ENCODE measurements at regions not wholly inside any gene's neighbourhood (a gene's known extent, or its start where the extent isn't known, plus 50 kb on each side); places are given as distances from the start of the nearest gene placed in this dataset.
"Not testable (repeated sequence)": the region's sequence is repeated elsewhere in the genome, so short reads cannot be mapped to it uniquely, and the experiment has no call there.

GRCh38 chr15:81828135-81828534 lies 217.7 kb downstream of the MEX3B start:
- no peak for DNase-seq (ENCODE audit: low read depth in 1 of 2, low spot score in 1 of 2)

DNA sequence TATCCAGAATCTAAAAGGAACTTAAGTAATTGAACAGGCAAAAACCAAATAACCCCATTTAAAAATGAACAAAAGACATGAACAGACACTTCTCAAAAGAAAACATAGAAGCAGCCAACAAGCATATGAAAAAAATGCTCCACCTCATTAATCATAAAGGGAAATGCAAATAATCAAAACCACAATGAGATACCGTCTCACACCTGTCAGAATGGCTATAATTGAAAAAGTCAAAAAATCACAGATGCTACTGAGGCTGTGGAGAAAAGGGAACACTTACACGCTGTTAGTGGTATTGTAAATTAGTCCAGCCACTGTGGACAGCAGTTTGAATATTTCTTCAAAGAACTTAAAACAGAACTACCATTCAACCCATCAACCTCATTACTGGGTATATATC lies 220.7 kb downstream of the MEX3B start:
- DNase-seq (ENCODE audit: low read depth in 1 of 2, low spot score in 1 of 2), result no peak

DNA sequence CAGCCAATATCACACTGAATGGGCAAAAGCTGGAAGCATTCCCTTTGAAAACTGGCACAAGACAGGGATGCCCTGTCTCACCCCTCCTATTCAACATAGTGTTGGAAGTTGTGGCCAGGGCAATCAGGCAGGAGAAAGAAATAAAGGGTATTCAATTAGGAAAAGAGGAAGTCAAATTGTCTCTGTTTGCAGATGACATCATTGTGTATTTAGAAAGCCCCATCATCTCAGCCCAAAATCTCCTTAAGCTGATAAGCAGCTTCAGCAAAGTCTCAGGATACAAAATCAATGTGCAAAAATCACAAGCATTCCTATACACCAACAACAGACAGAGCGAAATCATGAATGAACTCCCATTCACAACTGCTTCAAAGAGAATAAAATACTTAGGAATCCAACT lies 223.2 kb downstream of the MEX3B start:
- not testable (repeated sequence) for DNase-seq (ENCODE audit: low read depth in 1 of 2, low spot score in 1 of 2)

DNA sequence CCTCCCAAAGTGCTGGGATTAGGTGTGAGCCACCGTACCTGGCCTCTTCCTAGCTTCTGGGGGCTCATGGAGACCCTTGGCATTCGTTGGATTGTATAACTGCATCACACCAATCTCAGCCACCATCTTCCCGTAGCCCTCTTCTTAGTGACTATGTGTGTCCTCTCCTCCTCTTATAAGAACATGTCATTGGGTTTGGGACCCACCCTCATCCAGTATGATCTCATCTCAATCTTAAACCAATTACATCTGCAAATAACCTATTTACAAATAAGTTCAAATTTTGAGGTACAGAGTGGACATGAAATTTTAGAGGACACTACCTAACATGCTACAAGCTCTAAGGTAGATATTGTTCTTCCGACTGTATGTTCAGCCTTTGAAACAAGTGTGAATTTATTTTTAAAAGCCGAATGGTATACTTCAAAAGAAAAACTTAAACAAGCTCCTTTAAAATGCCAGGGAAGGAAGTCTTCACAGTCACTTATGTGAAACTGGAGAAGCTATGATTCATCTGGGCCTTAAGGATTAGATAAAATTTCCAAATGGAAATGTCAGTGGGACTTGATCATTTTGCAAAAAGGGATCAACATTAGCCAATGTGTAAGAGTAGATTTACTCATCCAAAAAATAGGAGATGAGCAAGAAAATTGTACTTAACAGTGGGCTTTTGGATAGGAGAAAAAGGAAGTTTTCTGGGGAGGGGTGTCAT lies 225.7 kb downstream of the MEX3B start:
- no peak for DNase-seq (ENCODE audit: low read depth in 1 of 2, low spot score in 1 of 2)

GRCh38 chr15:81814882-81815455 lies 230.8 kb downstream of the MEX3B start:
- DNase-seq (ENCODE audit: low read depth in 1 of 2, low spot score in 1 of 2), result no peak

- DNase-seq (ENCODE audit: low read depth in 1 of 2, low spot score in 1 of 2), result no peak
These were observed 232.6 kb downstream of the MEX3B start for GRCh38 chr15:81813215-81813614.

DNA sequence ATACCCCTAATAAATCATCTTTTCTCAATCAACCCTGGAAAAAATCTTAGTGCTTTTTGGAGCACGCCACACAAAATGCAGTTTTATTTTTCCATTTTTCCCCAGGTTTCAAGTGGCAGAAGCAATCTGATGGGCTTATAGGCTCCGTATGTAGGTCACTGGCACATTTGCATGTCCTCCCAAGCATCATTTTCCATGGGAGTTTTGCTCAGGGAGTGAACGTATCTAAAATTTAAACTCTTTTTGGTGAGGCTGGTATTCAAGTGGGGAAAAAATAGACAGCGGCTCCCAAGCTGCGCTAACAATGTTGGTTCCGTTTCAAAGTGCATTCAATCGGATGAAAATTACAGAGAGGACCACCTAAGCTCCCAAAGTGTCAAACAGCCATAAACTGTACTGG lies 233.4 kb downstream of the MEX3B start:
- DNase-seq (ENCODE audit: low read depth in 1 of 2, low spot score in 1 of 2), result no peak

GRCh38 chr15:81811736-81812135 lies 234.1 kb downstream of the MEX3B start:
- no peak for DNase-seq (ENCODE audit: low read depth in 1 of 2, low spot score in 1 of 2)

GRCh38 chr15:81809543-81809942 lies 236.3 kb downstream of the MEX3B start:
- DNase-seq (ENCODE audit: low read depth in 1 of 2, low spot score in 1 of 2), result no peak

DNA sequence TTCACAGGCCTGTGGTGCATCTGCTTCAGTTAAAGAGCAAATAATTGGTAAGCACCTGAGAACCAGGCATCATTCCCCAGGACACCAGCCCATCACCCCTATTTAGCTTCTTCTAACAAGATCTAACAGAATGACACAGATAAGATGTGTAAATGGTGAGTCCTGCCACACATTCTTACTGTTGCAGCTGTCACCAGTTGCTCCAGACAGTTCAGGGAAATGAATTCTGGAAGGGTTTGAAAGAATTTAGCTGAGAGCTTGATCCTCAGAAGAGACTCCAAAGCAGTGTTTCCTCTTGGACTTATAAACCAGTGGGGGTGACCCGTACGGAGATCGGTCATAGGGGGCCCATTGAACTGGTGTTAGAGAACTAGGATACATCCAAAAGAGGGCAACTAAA lies 238.0 kb downstream of the MEX3B start:
- DNase-seq (ENCODE audit: low read depth in 1 of 2, low spot score in 1 of 2), result no peak

DNA sequence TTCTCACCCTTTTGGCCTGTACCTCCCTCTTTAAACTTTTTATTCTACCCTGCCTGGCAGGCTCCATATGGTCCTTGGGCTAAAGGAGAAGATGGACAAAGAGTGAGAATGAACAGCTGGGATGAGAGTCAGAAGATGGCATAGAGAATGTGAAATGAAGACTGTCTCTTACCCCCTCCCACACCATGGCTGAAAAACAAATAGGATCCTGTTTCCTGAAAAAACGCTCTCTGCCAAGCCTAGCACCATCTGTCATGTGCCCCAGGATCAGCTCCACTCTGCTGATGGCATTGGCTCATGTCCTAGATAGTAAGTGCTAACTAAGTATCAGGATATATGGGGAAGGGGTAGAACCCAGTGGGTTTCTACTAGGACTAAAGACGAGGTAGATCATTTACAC lies 238.6 kb downstream of the MEX3B start:
- no peak for DNase-seq (ENCODE audit: low read depth in 1 of 2, low spot score in 1 of 2)

DNA sequence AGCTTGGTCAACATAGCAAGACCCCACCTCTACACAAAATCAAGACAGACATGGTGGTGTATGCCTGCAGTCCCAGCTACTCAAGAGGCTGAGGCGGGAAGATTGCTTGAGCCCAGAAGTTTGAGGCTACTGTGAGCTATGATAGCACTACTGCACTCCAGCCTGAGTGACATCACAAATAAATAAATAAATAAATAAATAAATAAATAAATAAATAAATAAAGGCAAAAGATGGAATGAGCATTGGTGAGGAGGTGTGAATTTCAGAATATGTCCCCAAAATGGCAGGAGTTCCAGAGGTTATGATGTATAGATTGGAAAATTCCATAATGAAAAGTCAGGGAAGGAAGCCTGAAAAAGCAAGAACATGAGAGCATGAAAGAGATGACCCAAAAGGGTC lies 249.9 kb downstream of the MEX3B start:
- no peak for DNase-seq (ENCODE audit: low read depth in 1 of 2, low spot score in 1 of 2)

- no peak for DNase-seq (ENCODE audit: low read depth in 1 of 2, low spot score in 1 of 2)
These were observed 253.2 kb downstream of the MEX3B start for GRCh38 chr15:81792646-81793045.

DNA sequence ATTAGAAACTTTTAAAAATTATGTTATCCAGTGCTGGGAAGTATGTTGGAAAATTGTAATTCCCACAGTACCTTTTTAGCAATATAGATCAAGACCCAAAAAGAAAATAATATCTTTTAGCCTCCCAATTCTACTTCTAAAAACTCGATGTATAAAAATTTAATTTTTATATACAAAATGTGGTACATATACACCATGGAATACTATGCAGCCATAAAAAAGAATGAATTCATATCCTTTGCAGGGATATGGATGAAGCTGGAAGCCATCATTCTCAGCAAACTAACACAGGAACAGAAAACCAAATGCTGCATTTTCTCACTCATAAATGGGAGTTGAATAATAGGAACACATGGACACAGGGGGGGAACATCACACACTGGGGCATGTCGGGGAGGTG lies 254.5 kb downstream of the MEX3B start:
- not testable (repeated sequence) for DNase-seq (ENCODE audit: low read depth in 1 of 2, low spot score in 1 of 2)

- no peak for DNase-seq (ENCODE audit: low read depth in 1 of 2, low spot score in 1 of 2)
These were observed 256.4 kb downstream of the MEX3B start for GRCh38 chr15:81789403-81789802.

DNA sequence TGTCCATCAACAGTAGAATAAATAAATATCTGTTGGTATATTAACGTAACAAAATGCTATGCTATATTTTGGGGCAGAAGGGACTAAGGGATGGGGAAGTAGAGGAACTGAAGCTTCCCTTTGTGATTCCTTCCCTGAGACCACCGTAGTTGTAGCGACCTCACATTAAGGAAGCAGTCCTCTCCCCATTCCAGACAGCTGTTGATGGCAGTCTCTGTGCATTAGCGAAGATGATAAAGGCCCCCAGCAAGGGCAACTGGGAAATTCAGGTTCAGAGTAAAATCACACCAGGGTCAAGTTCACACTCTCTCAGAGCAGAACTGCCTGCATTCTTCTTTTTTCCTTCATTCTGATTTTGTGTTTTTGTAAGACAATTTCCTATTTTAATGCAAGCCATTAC lies 259.0 kb downstream of the MEX3B start:
- no peak for DNase-seq (ENCODE audit: low read depth in 1 of 2, low spot score in 1 of 2)

- no peak for DNase-seq (ENCODE audit: low read depth in 1 of 2, low spot score in 1 of 2)
These were observed 260.1 kb downstream of the MEX3B start for GRCh38 chr15:81785679-81786078.

GRCh38 chr15:81785181-81785580 lies 260.6 kb downstream of the MEX3B start:
- DNase-seq (ENCODE audit: low read depth in 1 of 2, low spot score in 1 of 2), result no peak

- DNase-seq (ENCODE audit: low read depth in 1 of 2, low spot score in 1 of 2), result no peak
These were observed 261.1 kb downstream of the MEX3B start for GRCh38 chr15:81784751-81785150.

GRCh38 chr15:81783586-81783985 lies 262.2 kb downstream of the MEX3B start:
- no peak for DNase-seq (ENCODE audit: low read depth in 1 of 2, low spot score in 1 of 2)

DNA sequence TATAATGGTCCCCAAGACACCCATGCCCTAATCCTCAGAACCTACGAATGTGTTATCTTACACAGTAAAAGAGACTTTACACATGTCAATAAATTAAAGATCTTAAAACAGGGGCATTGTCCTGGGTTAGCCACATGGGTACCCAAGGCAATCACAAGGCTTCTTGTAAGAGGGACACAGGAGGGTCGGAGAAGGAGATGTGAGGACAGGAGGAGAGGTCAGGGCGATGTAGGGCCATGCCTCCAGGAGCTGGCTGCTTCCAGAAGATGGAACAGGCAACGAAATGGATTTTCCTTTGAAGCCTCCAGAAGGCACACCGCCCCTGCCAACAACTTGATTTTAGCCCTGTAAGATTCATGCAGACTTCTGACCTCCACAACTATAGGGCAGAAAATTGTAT lies 262.7 kb downstream of the MEX3B start:
- no peak for DNase-seq (ENCODE audit: low read depth in 1 of 2, low spot score in 1 of 2)

GRCh38 chr15:81781395-81781794 lies 264.4 kb downstream of the MEX3B start:
- DNase-seq (ENCODE audit: low read depth in 1 of 2, low spot score in 1 of 2), result no peak

DNA sequence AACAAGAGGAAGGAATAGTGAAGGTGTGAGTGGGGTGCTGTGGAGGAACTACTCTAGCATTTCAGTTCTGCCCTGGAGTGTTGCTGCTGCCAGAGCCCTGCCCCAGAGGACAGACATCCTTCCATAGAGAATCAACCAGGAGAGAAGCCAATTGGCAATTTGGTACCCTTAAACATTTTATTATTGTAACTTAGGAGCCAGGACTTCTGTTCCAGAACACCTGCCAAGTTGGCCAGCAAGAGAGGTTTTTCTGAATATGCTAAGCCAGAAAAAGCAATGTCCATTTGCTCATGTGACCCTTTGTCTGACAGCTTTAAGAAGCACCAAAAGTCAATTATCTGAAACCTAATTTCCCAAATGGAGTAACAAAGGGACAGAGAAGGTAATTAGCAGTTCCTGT lies 264.9 kb downstream of the MEX3B start:
- DNase-seq (ENCODE audit: low read depth in 1 of 2, low spot score in 1 of 2), result no peak

Measured in activated CD4-positive, alpha-beta T cell treated with anti-CD3 and anti-CD28 coated beads, Interleukin-2, amount 50 U/mL, for 24 hours (primary cell).